Skeletal muscle cell (primary cell): ENCODE measurements at regions not wholly inside any gene's neighbourhood (a gene's known extent, or its start where the extent isn't known, plus 50 kb on each side); places are given as distances from the start of the nearest gene placed in this dataset.
A peak's percentile ranks its signal among the peaks of the same experiment; 100 is the strongest.
"Not testable (repeated sequence)": the region's sequence is repeated elsewhere in the genome, so short reads cannot be mapped to it uniquely, and the experiment has no call there.

Experiments used
- DNase-seq: peaks from one replicate; pipeline ENCODE4 v3.0.0-alpha.2; 2010; ENCODE audit warnings: low read depth
- H3K4me3 ChIP-seq: 2 replicates; pipeline ENCODE4 v1.5.1; 2011; ENCODE audit warnings: low read depth, mild to moderate bottlenecking, control low read depth, low read length, moderate library complexity

GRCh38 chr11:104725796-104726408, 172.4 kb downstream of the CASP12 start:
- no peak for DNase-seq
- H3K4me3 ChIP-seq, result no peak overlapping the region

DNA sequence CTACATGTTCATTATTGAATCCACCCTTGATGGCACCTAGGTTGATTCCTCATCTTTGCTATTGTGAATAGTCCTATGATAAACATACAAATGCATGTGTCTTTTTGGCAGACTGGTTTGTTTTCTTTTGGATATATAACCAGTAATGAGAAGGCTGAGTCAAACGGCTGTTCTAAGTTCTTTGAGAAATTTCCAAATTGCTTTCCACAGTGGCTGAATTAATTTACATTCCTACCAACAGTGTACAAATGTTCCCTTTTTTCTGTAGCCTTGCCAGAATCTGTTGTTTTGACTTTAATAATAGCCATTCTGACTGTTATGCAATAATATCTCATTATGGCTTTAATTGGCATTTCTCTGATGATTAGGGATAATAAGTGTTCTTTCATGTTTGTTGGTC, 184.9 kb downstream of the CASP12 start:
- DNase-seq, result no peak

DNA sequence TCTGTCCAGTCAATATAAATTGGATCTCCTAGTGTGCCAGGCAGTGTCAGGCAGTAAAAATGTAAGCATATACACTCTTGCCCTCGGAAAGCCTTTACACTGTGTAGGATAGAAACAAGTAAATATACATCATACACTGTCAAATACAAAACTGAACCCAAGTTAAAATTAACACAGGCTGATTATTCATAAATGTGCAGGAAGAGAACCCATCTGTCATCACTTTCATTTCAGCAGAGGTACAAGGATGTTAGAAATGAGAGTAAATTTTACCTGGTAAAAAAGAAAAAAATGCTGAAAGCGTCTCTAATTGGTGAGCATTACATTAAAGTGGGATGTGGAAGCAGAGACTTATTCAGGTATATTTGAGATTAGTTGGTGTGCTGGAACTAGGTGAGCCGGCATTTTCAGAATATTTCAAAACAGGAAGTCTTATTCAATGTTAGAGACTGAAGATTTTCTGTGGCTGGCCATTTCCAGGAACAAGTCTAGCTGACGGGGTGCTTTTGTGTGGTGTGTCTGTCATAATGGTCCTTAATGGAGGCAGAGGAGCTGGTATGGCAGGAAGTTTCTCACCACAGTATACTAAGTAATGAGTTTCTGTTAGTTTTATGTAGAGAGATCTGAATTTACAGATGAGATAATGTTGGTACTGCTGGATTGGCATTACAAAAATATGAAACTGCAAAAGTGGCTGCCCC, 192.6 kb downstream of the CASP12 start:
- no peak for DNase-seq
- H3K4me3 ChIP-seq, result no peak overlapping the region

More for the DNA sequence above, 184.9 kb downstream of the CASP12 start:
- no peak overlapping the region for H3K4me3 ChIP-seq

- no peak overlapping the region for H3K4me3 ChIP-seq
- DNase-seq, result no peak
Observed at GRCh38 chr11:104704888-104705287, 193.4 kb downstream of the CASP12 start.

DNA sequence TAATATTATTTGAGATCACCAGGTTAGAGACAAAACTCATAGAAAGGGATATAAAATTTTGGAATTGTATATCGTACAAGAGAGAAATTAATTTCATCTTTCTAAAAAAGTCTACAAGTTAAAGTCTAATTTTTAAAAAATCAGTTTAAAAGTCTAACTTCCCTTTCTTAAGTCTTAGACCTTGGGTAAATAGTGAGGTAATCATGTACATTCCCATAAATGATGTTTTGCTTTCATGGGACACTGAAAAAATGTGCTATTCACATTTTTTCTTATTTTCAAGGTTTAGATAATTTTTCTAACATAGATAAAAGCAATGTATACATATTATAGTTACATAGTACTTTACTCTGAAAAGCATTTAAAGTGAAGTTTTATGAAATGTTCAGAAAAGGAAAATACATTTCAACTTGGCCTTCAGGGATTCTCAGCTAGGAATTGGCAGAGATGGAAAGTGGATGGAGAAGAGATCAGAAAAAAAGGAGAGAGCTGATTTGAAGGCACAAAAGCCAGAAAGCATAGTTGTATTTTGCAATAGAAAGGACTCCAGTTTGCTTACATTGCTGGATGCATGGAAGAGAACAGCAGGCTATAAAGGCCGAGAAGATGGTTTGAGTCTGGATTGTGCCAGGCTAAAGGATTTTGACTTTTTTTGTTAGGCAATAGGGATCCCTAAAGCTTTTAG, 194.0 kb downstream of the CASP12 start:
- DNase-seq, result no peak
- H3K4me3 ChIP-seq, result no peak overlapping the region

DNA sequence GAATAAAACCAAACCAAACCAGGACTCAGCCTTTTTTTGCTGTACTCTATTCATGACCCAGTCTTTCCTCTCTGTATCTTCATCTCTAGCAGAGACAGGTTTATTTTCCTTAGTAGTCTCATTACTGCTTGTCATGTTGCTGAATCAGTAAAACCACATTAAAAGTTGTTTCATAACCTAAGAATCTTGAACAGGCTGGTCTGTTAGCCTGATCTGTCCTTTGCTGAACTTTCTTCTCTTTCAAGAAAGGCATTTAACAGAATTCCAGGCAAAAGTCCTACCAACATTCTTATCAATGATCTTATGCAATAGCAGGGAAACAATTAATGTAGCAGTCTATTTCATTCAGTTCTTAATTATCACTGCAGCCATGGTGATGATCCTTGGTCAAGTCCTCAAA, 197.7 kb downstream of the CASP12 start:
- DNase-seq, result peak; percentile 47
- H3K4me3 ChIP-seq, result no peak overlapping the region

DNA sequence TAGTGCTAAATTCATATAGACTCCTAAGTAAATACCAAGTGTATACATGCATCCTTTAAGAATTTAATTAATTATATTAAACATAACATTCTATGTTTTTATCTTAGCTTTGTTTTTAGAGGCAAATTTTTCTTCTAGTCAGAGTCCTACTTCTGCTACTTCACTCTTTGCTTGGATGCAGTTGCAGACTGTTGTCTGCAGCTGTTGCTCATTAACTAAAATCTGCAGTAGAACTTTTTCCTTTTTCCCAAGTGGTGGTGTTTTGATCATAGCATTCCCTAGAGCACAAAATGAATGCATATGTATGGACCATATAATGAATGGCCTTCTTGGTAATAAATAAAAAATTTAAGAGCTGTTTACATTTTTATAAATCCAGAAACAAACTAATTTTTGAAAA, 198.3 kb downstream of the CASP12 start:
- no peak overlapping the region for H3K4me3 ChIP-seq
- DNase-seq, result no peak

GRCh38 chr11:104695065-104695463, 203.2 kb downstream of the CASP12 start:
- DNase-seq, result no peak
- H3K4me3 ChIP-seq, result no peak overlapping the region

GRCh38 chr11:104694259-104695064, 203.8 kb downstream of the CASP12 start:
- no peak overlapping the region for H3K4me3 ChIP-seq
- no peak for DNase-seq

GRCh38 chr11:104692751-104693150, 205.5 kb downstream of the CASP12 start:
- no peak for DNase-seq

GRCh38 chr11:104691129-104691528, 207.1 kb downstream of the CASP12 start:
- no peak overlapping the region for H3K4me3 ChIP-seq
- no peak for DNase-seq

More at GRCh38 chr11:104692751-104693150, 205.5 kb downstream of the CASP12 start:
- H3K4me3 ChIP-seq, result no peak overlapping the region

- no peak overlapping the region for H3K4me3 ChIP-seq
- DNase-seq, result no peak
Observed at GRCh38 chr11:104690241-104690640, 208.0 kb downstream of the CASP12 start.

GRCh38 chr11:104688731-104689130, 209.5 kb downstream of the CASP12 start:
- no peak overlapping the region for H3K4me3 ChIP-seq
- DNase-seq, result no peak

DNA sequence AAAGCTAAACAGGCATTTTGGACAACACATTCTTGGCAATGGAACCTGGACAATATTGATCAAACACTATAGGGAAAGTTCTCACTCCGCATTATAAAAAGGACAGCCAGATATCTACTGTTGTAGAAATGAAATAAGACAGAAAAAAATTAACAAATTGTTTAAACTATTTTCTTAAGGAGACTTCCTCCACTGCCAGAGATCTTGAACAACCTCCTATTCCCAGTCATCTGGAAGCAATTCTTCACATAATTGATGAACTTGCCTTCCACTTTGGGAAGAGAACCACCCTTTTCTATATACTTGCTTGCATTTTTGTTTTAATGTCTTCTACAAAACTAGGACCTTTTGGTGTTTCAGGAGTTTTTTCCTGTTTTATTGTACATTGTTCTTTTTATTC, 216.1 kb downstream of the CASP12 start:
- H3K4me3 ChIP-seq, result no peak overlapping the region
- DNase-seq, result no peak

DNA sequence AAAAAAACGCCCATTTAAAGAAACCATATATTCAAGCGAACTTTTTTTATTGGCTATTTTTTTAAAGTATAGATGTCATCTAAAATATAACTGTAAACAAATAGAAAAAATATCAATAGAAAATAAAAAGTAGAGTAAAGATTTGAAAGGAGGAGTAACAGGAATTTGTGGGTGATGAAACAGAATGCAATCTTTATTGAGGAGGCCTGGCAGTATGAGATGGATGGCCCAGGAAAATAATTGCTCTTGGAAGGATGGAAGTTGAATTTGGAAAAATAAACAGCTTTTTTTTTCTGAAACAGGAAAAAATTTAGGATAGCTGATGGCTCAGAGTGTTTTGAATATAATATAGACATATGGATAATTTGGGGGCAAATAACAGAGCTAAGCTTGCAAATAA, 219.0 kb downstream of the CASP12 start:
- no peak overlapping the region for H3K4me3 ChIP-seq
- DNase-seq, result no peak

DNA sequence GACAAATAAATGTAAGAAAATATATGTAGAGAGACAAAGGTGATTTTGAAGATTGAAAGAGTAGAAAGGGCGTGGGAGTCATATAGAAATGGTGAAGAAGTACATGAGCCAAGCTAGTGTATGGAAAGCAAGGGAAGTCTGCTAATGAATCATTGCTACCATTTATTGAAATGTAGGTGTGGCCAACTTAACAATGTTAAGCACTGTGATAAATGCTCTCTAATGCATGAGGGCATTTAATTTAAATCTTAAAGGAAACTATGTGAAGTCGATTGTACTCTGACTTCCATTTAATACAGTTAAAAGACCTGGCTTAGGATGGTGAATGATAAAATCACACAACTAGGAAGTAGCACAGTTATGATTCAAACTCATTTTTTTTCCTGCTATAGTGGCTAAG, 219.9 kb downstream of the CASP12 start:
- no peak for DNase-seq

GRCh38 chr11:104677069-104677468, 221.2 kb downstream of the CASP12 start:
- H3K4me3 ChIP-seq, DNase-seq: not testable (repeated sequence)

More for the DNA sequence above, 219.9 kb downstream of the CASP12 start:
- H3K4me3 ChIP-seq, result no peak overlapping the region

DNA sequence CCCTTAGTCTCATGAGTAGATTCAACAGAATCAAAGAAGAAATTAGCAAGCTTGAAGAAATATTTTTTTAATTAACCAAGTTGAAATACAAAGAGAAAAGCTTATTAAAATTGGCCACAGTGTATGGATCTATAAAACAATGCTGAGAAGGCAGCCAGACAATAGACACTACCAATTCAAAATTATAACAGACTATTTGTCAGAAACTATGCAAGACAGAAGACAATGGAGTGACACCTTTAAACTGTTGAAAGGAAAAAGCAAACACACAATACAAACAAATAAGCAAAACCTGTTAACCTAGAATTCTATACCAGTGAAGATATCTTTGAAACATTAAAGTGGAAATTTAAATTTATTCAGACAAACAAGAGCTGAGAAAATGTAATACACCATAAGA, 225.4 kb downstream of the CASP12 start:
- DNase-seq, result no peak
- no peak overlapping the region for H3K4me3 ChIP-seq

DNA sequence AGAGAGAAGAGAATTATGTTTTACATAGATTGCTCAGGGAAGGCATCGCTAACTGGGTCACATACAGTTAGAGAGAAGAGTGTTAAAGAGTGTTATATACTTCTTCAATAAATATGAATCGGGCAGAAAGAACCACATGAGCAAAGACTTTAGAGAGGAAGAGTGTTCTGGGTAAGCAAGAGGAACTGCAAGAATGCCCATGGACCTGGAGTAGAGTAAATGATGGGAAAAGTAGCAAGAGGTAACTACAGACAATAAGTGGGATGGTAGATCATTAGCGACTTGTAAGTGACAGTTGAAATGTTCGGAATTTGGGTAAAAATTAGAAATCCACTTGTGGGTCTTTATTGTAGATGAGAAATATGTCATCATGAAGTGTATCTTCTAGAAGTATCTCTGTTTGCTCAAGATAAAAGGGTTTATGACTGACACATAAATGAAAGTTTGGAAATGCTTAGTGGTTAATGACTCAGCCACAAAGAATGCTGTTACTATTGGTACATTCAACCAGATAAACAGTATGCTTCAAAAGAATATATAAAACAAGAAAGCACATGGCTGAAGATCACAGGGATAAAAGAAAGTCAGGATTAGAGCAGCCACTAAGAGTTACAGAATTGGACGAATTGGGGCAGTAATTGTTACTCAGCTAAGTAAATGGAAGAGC, 229.3 kb downstream of the CASP12 start:
- no peak overlapping the region for H3K4me3 ChIP-seq
- DNase-seq, result peak; percentile 72
